Panc1 (cell line): ENCODE measurements at regions not wholly inside any gene's neighbourhood (a gene's known extent, or its start where the extent isn't known, plus 50 kb on each side); places are given as distances from the start of the nearest gene placed in this dataset.
"Not testable (repeated sequence)": the region's sequence is repeated elsewhere in the genome, so short reads cannot be mapped to it uniquely, and the experiment has no call there.

Experiments used
- POLR2AphosphoS5 ChIP-seq: IDR thresholded peaks from 2 replicates; pipeline ENCODE4 v1.6.1; 2012; ENCODE audit warnings: mild to moderate bottlenecking, low read depth, low read length, moderate library complexity
- SIN3A ChIP-seq: IDR thresholded peaks from 2 replicates; pipeline ENCODE4 v1.6.1; 2012; ENCODE audit warnings: low read depth, mild to moderate bottlenecking, low read length, moderate library complexity, borderline replicate concordance; ENCODE audit not compliant: insufficient read depth
- TCF7L2 ChIP-seq: IDR thresholded peaks from 2 replicates; pipeline ENCODE4 v1.6.1; 2011; ENCODE audit warnings: mild to moderate bottlenecking, low read depth, low read length, inconsistent platforms
- TF ChIP-seq, protein P1 (sequence below): fragments of 450-650 bp; IDR thresholded peaks from 2 replicates; pipeline ENCODE4 v1.5.1; 2017; ENCODE audit warnings: mild to moderate bottlenecking
- TF ChIP-seq, protein P2 (sequence below), 2 experiments: IDR thresholded peaks; 2 replicates each; pipeline ENCODE4 v1.6.1; 2011 to 2012; ENCODE audit warnings: low read depth in 2 of 2, control low read depth in 1 of 2, low read length in 1 of 2, mild to moderate bottlenecking in 1 of 2, moderate library complexity in 1 of 2; ENCODE audit not compliant: insufficient read depth in 1 of 2

DNA sequence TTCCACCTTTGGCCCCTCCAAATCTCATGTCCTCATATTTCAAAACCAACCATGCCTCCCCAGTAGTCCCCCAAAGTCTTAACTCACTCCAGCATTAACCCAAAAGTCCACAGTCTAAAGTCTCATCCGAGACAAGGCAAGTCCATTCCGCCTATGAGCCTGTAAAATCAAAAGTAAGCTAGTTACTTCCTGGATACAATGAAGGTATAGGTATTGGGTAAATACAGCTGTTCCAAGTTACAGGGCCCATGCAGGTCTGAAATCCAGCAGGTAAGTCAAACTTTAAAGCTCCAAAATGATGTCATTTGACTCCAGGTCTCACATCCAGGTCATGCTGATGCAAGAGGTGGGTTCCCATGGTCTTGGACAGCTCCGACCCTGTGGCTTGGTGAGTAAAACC lies 1640.1 kb upstream of the LRRTM3 start:
- TF ChIP-seq TCF7L2, POLR2AphosphoS5, SIN3A: not testable (repeated sequence)
- TF ChIP-seq, protein P1, sequence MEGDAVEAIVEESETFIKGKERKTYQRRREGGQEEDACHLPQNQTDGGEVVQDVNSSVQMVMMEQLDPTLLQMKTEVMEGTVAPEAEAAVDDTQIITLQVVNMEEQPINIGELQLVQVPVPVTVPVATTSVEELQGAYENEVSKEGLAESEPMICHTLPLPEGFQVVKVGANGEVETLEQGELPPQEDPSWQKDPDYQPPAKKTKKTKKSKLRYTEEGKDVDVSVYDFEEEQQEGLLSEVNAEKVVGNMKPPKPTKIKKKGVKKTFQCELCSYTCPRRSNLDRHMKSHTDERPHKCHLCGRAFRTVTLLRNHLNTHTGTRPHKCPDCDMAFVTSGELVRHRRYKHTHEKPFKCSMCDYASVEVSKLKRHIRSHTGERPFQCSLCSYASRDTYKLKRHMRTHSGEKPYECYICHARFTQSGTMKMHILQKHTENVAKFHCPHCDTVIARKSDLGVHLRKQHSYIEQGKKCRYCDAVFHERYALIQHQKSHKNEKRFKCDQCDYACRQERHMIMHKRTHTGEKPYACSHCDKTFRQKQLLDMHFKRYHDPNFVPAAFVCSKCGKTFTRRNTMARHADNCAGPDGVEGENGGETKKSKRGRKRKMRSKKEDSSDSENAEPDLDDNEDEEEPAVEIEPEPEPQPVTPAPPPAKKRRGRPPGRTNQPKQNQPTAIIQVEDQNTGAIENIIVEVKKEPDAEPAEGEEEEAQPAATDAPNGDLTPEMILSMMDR, result not testable (repeated sequence)
- TF ChIP-seq, protein P2, sequence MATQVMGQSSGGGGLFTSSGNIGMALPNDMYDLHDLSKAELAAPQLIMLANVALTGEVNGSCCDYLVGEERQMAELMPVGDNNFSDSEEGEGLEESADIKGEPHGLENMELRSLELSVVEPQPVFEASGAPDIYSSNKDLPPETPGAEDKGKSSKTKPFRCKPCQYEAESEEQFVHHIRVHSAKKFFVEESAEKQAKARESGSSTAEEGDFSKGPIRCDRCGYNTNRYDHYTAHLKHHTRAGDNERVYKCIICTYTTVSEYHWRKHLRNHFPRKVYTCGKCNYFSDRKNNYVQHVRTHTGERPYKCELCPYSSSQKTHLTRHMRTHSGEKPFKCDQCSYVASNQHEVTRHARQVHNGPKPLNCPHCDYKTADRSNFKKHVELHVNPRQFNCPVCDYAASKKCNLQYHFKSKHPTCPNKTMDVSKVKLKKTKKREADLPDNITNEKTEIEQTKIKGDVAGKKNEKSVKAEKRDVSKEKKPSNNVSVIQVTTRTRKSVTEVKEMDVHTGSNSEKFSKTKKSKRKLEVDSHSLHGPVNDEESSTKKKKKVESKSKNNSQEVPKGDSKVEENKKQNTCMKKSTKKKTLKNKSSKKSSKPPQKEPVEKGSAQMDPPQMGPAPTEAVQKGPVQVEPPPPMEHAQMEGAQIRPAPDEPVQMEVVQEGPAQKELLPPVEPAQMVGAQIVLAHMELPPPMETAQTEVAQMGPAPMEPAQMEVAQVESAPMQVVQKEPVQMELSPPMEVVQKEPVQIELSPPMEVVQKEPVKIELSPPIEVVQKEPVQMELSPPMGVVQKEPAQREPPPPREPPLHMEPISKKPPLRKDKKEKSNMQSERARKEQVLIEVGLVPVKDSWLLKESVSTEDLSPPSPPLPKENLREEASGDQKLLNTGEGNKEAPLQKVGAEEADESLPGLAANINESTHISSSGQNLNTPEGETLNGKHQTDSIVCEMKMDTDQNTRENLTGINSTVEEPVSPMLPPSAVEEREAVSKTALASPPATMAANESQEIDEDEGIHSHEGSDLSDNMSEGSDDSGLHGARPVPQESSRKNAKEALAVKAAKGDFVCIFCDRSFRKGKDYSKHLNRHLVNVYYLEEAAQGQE (IDR thresholded peaks at IDR 0.05; ENCODE audit: insufficient read depth in 1 of 2, low read depth in 2 of 2, low read length in 1 of 2), result not testable (repeated sequence)
